Kidney (tissue), 13 donors: ENCODE measurements at regions not wholly inside any gene's neighbourhood (a gene's known extent, or its start where the extent isn't known, plus 50 kb on each side); places are given as distances from the start of the nearest gene placed in this dataset.
"Not testable (repeated sequence)": the region's sequence is repeated elsewhere in the genome, so short reads cannot be mapped to it uniquely, and the experiment has no call there.

Experiments used
- DNase-seq, 5 donors: peaks; one replicate each; pipeline ENCODE4 v3.0.0-alpha.2; 2013 to 2020
- FAIRE-seq: peaks from 2 replicates; lab custom pipeline; 2012; peaks lifted over from hg19 to GRCh38; lab: Jason Lieb, UNC
- H3K27ac ChIP-seq, 2 donors: one replicate each; pipeline ENCODE4 v1.7.0; 2013; ENCODE audit warnings: low read depth in 2 of 2, low read length in 2 of 2, inconsistent platforms in 1 of 2
- H3K27me3 ChIP-seq: one replicate; pipeline ENCODE4 v1.7.1; 2013; ENCODE audit warnings: low read length, inconsistent platforms; ENCODE audit not compliant: control insufficient read depth, insufficient read depth
- H3K36me3 ChIP-seq, 3 donors: one replicate each; pipeline versions ENCODE4 v1.7.0 to v1.7.1; 2013; ENCODE audit warnings: low read length in 3 of 3, control low read depth in 1 of 3, inconsistent platforms in 1 of 3; ENCODE audit not compliant: insufficient read depth in 3 of 3, control insufficient read depth in 2 of 3
- H3K4me1 ChIP-seq, 3 donors: one replicate each; pipeline versions ENCODE4 v1.7.0 to v1.7.1; 2013; ENCODE audit warnings: low read length in 3 of 3, inconsistent platforms in 1 of 3, low read depth in 1 of 3; ENCODE audit not compliant: control insufficient read depth in 2 of 3, insufficient read depth in 2 of 3
- H3K4me3 ChIP-seq, 3 donors: one replicate each; pipeline versions ENCODE4 v1.7.0 to v1.8.1; 2013; ENCODE audit warnings: low read length in 3 of 3, control low read depth in 1 of 3, inconsistent platforms in 1 of 3
- H3K9ac ChIP-seq, 3 donors: one replicate each; pipeline versions ENCODE4 v1.7.0 to v1.7.1; 2013; ENCODE audit warnings: low read length in 3 of 3, control low read depth in 1 of 3, inconsistent platforms in 1 of 3
- H3K9me3 ChIP-seq, 3 donors: one replicate each; pipeline versions ENCODE4 v1.7.0 to v1.7.1; 2013; ENCODE audit warnings: low read length in 3 of 3, control low read depth in 1 of 3, inconsistent platforms in 1 of 3; ENCODE audit not compliant: control insufficient read depth in 2 of 3, insufficient read depth in 1 of 3
- intact Hi-C: fragments of 100-400 bp; cut with DNase I; formaldehyde crosslinking; loops from one replicate; pipeline ENCODE4 v1.11.1; 2022
- TF ChIP-seq, protein P1 (sequence below): IDR thresholded peaks from 3 replicates; pipeline ENCODE4 v1.5.1; 2012; ENCODE audit warnings: mild to moderate bottlenecking, moderate library complexity, borderline replicate concordance; ENCODE audit not compliant: insufficient read depth; ENCODE audit errors: extremely low read depth
- donor health status: control.
- donor health status: control.
- donor health status: control.
- donor health status: control.
- donor health status: control.
- donor health status: DM: yes; HTN: yes; CAD: no.
- donor health status: Normal renal cell carcinoma (clear cell type).

DNA sequence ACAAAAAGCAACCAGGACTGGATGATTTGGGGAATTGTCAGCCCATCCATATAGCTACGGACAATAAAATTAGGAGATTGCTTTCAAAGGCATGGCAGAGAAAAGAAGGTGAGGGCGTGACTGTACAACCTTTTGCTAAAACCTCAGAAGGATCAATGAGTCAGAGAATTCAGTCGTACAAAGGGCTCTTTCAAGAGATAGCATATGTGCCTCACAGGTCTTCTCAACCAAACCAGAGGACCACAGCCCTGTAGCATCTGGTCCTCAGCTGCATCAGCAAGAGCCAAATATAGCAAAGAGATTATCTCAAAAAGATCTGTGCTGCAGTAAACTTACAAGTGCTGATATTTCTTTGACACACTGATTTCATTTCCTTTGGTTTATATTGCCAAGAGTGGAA, 149.9 kb upstream of the RAB6C start:
- H3K27ac ChIP-seq = no peak overlapping the region
- no peaks in the 10 kb centered on the region for H3K36me3 ChIP-seq
- TF ChIP-seq, protein P1, sequence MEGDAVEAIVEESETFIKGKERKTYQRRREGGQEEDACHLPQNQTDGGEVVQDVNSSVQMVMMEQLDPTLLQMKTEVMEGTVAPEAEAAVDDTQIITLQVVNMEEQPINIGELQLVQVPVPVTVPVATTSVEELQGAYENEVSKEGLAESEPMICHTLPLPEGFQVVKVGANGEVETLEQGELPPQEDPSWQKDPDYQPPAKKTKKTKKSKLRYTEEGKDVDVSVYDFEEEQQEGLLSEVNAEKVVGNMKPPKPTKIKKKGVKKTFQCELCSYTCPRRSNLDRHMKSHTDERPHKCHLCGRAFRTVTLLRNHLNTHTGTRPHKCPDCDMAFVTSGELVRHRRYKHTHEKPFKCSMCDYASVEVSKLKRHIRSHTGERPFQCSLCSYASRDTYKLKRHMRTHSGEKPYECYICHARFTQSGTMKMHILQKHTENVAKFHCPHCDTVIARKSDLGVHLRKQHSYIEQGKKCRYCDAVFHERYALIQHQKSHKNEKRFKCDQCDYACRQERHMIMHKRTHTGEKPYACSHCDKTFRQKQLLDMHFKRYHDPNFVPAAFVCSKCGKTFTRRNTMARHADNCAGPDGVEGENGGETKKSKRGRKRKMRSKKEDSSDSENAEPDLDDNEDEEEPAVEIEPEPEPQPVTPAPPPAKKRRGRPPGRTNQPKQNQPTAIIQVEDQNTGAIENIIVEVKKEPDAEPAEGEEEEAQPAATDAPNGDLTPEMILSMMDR = no peak
- H3K9me3 ChIP-seq = peaks cover 0 to 8% (median 4%) of the 10 kb centered on the region in 3 donors
- no peaks in the 10 kb centered on the region for H3K27me3 ChIP-seq
- H3K4me3 ChIP-seq = no peak overlapping the region
- intact Hi-C loops = no loop called here
- DNase-seq (no peak), FAIRE-seq (no peak)
- no peak overlapping the region for H3K9ac ChIP-seq
- H3K4me1 ChIP-seq = no peaks in the 10 kb centered on the region

DNA sequence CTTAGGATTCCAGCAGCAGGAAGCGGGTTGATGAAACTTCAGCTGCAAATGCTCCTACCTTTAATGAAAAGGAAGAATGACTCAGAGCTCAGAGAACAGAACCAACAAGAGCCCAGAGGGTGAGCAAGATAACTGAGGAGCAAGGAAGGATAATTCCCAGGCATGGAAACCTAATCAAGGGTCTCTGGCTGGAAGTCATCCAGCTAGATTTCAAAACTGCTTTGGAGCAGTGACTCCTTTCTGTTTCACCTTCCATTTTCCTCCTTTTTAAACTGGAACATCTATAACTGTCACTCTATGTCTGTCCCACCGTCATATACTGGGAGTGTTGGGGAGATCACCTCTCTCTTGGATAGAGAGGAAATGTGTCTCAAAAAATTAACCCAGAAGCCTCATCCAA, 148.4 kb upstream of the RAB6C start:
- H3K9ac ChIP-seq = no peak overlapping the region
- H3K9me3 ChIP-seq = peaks cover 0 to 8% (median 4%) of the 10 kb centered on the region in 3 donors
- no peaks in the 10 kb centered on the region for H3K27me3 ChIP-seq
- no peak for FAIRE-seq
- no peaks in the 10 kb centered on the region for H3K4me1 ChIP-seq
- intact Hi-C loops = no loop called here
- DNase-seq = no peak
- no peak overlapping the region for H3K4me3 ChIP-seq
- no peak overlapping the region for H3K27ac ChIP-seq
- no peaks in the 10 kb centered on the region for H3K36me3 ChIP-seq
- TF ChIP-seq, protein P1 = no peak

DNA sequence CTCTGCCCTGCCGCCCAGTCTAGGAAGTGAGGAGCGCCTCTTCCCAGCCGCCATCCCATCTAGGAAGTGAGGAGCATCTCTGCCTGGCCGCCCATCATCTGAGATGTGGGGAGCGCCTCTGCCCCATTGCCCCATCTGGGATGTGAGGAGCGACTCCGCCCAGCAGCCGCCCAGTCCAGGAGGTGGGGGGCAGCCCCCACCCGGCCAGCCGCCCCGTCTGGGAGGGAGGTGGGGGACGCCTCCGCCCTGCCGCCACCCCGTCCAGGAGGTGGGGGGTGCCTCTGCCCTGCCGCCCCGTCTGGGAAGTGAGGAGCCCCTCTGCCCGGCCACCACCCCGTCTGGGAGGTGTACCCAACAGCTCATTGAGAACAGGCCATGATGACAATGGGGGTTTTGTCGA, 146.0 kb upstream of the RAB6C start:
- H3K9ac ChIP-seq, H3K4me1 ChIP-seq, H3K27ac ChIP-seq, H3K4me3 ChIP-seq, intact Hi-C loops, DNase-seq, H3K9me3 ChIP-seq, H3K27me3 ChIP-seq, FAIRE-seq, H3K36me3 ChIP-seq: not testable (repeated sequence)

DNA sequence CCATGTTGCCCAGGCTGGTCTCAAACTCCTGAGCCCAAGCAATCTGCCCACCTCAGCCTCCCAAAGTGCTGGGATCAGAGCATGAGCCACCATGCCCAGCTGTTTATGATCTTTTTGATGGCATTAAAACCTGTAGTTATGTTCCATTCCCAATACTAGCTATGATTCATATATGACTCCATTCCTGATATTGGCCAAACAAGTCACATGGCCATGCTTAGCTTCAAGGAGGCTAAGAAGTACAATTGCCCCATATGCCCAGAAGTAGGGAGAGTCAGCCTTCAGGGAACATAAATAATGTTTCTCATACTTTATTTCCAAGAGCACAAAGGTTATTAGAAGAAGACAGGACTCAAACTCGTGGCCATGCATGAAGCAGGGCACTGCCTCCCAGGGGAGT, 132.4 kb upstream of the RAB6C start:
- no peaks in the 10 kb centered on the region for H3K4me1 ChIP-seq
- H3K27ac ChIP-seq = no peak overlapping the region
- no peaks in the 10 kb centered on the region for H3K36me3 ChIP-seq
- no peaks in the 10 kb centered on the region for H3K9me3 ChIP-seq
- FAIRE-seq = no peak
- no peak overlapping the region for H3K4me3 ChIP-seq
- no peak for DNase-seq
- intact Hi-C loops = no loop called here
- no peak overlapping the region for H3K9ac ChIP-seq
- TF ChIP-seq, protein P1 = no peak
- H3K27me3 ChIP-seq = no peaks in the 10 kb centered on the region
